Activated T-cell treated with anti-CD3 and anti-CD28 coated beads for 1 hour (primary cell): ENCODE measurements at regions not wholly inside any gene's neighbourhood (a gene's known extent, or its start where the extent isn't known, plus 50 kb on each side); places are given as distances from the start of the nearest gene placed in this dataset.
"Not testable (repeated sequence)": the region's sequence is repeated elsewhere in the genome, so short reads cannot be mapped to it uniquely, and the experiment has no call there.

Experiments used
- DNase-seq: peaks from one replicate; pipeline ENCODE4 v3.0.0-alpha.2; 2020; ENCODE audit warnings: low read depth

- no peak for DNase-seq
Observed at GRCh38 chr6:164827537-164827936, 481.9 kb downstream of the C6orf118 start.

- DNase-seq = no peak
Observed at GRCh38 chr6:164826831-164827468, 482.5 kb downstream of the C6orf118 start.

GRCh38 chr6:164825386-164825785, 484.0 kb downstream of the C6orf118 start:
- DNase-seq = no peak

GRCh38 chr6:164817662-164818061, 491.7 kb downstream of the C6orf118 start:
- no peak for DNase-seq

GRCh38 chr6:164812706-164813105, 496.7 kb downstream of the C6orf118 start:
- no peak for DNase-seq

GRCh38 chr6:164807125-164807524, 502.3 kb downstream of the C6orf118 start:
- DNase-seq = no peak

GRCh38 chr6:164795056-164795815, 514.2 kb downstream of the C6orf118 start:
- no peak for DNase-seq

- DNase-seq = no peak
Observed at GRCh38 chr6:164792666-164793065, 516.7 kb downstream of the C6orf118 start.

- no peak for DNase-seq
Observed at GRCh38 chr6:164791498-164791897, 517.9 kb downstream of the C6orf118 start.

- no peak for DNase-seq
Observed at GRCh38 chr6:164763788-164764187, 545.6 kb downstream of the C6orf118 start.

GRCh38 chr6:164757451-164757850, 552.0 kb downstream of the C6orf118 start:
- DNase-seq = no peak

GRCh38 chr6:164756723-164757122, 552.7 kb downstream of the C6orf118 start:
- DNase-seq = no peak

GRCh38 chr6:164756142-164756541, 553.3 kb downstream of the C6orf118 start:
- DNase-seq = no peak

- no peak for DNase-seq
Observed at GRCh38 chr6:164753517-164753916, 555.9 kb downstream of the C6orf118 start.

- DNase-seq = no peak
Observed at GRCh38 chr6:164751395-164751794, 558.0 kb downstream of the C6orf118 start.

- no peak for DNase-seq
Observed at GRCh38 chr6:164750128-164750527, 559.3 kb downstream of the C6orf118 start.

- no peak for DNase-seq
Observed at GRCh38 chr6:164749221-164750064, 560.0 kb downstream of the C6orf118 start.

GRCh38 chr6:164744301-164744700, 565.1 kb downstream of the C6orf118 start:
- DNase-seq = no peak

- no peak for DNase-seq
Observed at GRCh38 chr6:164741938-164742451, 567.4 kb downstream of the C6orf118 start.

- DNase-seq = not testable (repeated sequence)
Observed at GRCh38 chr6:164736090-164736489, 573.3 kb downstream of the C6orf118 start.

- DNase-seq = no peak
Observed at GRCh38 chr6:164731539-164731938, 577.9 kb downstream of the C6orf118 start.

- DNase-seq = no peak
Observed at GRCh38 chr6:164721460-164721859, 587.9 kb downstream of the C6orf118 start.

- DNase-seq = no peak
Observed at GRCh38 chr6:164700497-164700896, 608.9 kb downstream of the C6orf118 start.
